H1 (cell line): ENCODE measurements at regions not wholly inside any gene's neighbourhood (a gene's known extent, or its start where the extent isn't known, plus 50 kb on each side); places are given as distances from the start of the nearest gene placed in this dataset.

Experiments used
- E2F6 ChIP-seq: IDR thresholded peaks from 2 replicates; pipeline ENCODE4 v1.6.1; 2012; ENCODE audit warnings: inconsistent platforms

- TF ChIP-seq E2F6: no peak
Measured at GRCh38 chr16:52022980-52023379, 524.0 kb downstream of the TOX3 start (continued).
